Caco-2 (cell line): ENCODE measurements at regions not wholly inside any gene's neighbourhood (a gene's known extent, or its start where the extent isn't known, plus 50 kb on each side); places are given as distances from the start of the nearest gene placed in this dataset.

Source experiments
- BruUV-seq: library from RNA; stranded (reverse); fragments of 400-500 nt; replicated peaks from 2 replicates; lab custom pipeline; 2021; lab: Mats Ljungman, UMichigan
- CTCF ChIA-PET: fragments of 300-600 bp; sonication (Branson Sonifier 250); formaldehyde crosslinking; loops from one replicate; lab custom pipeline; 2022; ENCODE audit warnings: antibody characterized with exemption; lab: Charles Lee
- POLR2A ChIA-PET: fragments of 300-600 bp; sonication (Branson Sonifier 250); formaldehyde crosslinking; loops from one replicate; lab custom pipeline; 2022; ENCODE audit warnings: antibody characterized with exemption; lab: Charles Lee
- DNase-seq, 2 experiments: peaks; one replicate each; pipeline versions ENCODE4 v3.0.0 to v3.0.0-alpha.2; 2020 to 2022
- H3K27me3 ChIP-seq: replicated peaks from 2 replicates; pipeline ENCODE4 v1.6.0; 2011; ENCODE audit warnings: low read length; ENCODE audit not compliant: control insufficient read depth, insufficient read depth
- H3K36me3 ChIP-seq: 2 replicates; pipeline ENCODE4 v1.5.1; 2011; ENCODE audit warnings: low read length; ENCODE audit not compliant: control insufficient read depth, insufficient read depth
- H3K4me1 ChIP-seq: fragments of 250-450 bp; sonication (Bioruptor Pico); 2 replicates; pipeline ENCODE4 v1.5.1; 2020; ENCODE audit warnings: mild to moderate bottlenecking
- H3K4me3 ChIP-seq: 2 replicates; pipeline ENCODE4 v1.5.1; 2011; ENCODE audit warnings: low read depth, mild to moderate bottlenecking, control low read depth, low read length
- H3K9me3 ChIP-seq: fragments of 250-450 bp; sonication (Bioruptor Pico); 2 replicates; pipeline ENCODE4 v1.5.1; 2020; ENCODE audit warnings: mild to moderate bottlenecking, moderate library complexity
- H3K27ac Mint-ChIP-seq: one replicate; pipeline ENCODE4 v1.8.0; 2022; ENCODE audit warnings: mixed read lengths; ENCODE audit not compliant: unreplicated experiment
- H3K27me3 Mint-ChIP-seq: one replicate; pipeline ENCODE4 v1.8.0; 2022; ENCODE audit warnings: mixed read lengths; ENCODE audit not compliant: insufficient read depth, unreplicated experiment
- H3K36me3 Mint-ChIP-seq: one replicate; pipeline ENCODE4 v1.8.0; 2022; ENCODE audit warnings: mild to moderate bottlenecking, mixed read lengths; ENCODE audit not compliant: insufficient read depth, unreplicated experiment
- H3K4me1 Mint-ChIP-seq: one replicate; pipeline ENCODE4 v1.8.0; 2022; ENCODE audit warnings: low read depth, mixed read lengths; ENCODE audit not compliant: unreplicated experiment
- H3K4me3 Mint-ChIP-seq: one replicate; pipeline ENCODE4 v1.8.0; 2022; ENCODE audit warnings: mild to moderate bottlenecking, moderate library complexity, mixed read lengths; ENCODE audit not compliant: unreplicated experiment
- H3K9me3 Mint-ChIP-seq: one replicate; pipeline ENCODE4 v1.8.0; 2022; ENCODE audit warnings: mixed read lengths; ENCODE audit not compliant: unreplicated experiment
- intact Hi-C: fragments of 100-400 bp; cut with micrococcal nuclease; formaldehyde crosslinking; loops from one replicate; pipeline ENCODE4 v1.10.0; 2022; ENCODE audit not compliant: unreplicated experiment
- TF ChIP-seq, protein P1 (sequence below), 2 experiments: fragments of 200-600 bp in 1 of 2; IDR thresholded peaks; 1 replicate in 1 of 2; 2 replicates in 1 of 2; pipeline versions ENCODE4 v1.5.1 to v1.8.0; 2011 to 2022; ENCODE audit warnings: antibody characterized with exemption in 1 of 2, control low read depth in 1 of 2, inconsistent platforms in 1 of 2, low read depth in 1 of 2, low read length in 1 of 2, mild to moderate bottlenecking in 1 of 2, moderate library complexity in 1 of 2; ENCODE audit not compliant: insufficient read depth in 1 of 2, severe bottlenecking in 1 of 2, unreplicated experiment in 1 of 2

DNA sequence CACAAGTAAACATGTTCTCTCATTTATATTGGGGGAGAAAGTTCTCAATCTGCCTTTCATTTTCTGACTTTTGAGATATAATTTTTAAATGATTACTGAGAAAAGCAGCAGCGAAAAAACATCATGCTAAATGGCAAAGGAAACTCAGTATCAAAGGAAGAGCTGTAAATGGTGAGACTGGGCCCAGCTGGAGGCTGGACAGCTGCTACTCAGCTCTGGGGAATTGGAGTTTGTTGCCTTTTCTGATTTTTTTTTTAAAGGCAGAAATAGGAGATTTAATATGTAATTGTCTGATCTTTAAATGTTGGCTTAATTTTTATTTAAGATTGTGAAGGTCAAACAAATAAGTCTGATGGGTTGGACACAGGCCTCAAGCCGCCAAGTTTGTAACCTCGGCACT, 137.1 kb upstream of the TACR1 start:
- Mint-ChIP-seq H3K27me3 (peaks cover 22% of the 10 kb centered on the region), H3K27ac (no peak overlapping the region), H3K36me3 (no peaks in the 10 kb centered on the region), H3K4me1 (no peaks in the 10 kb centered on the region), H3K4me3 (no peak overlapping the region), H3K9me3 (no peaks in the 10 kb centered on the region)
- POLR2A ChIA-PET, result no interaction called here
- Histone ChIP-seq H3K4me3 (no peak overlapping the region), H3K4me1 (no peaks in the 10 kb centered on the region), H3K9me3 (no peaks in the 10 kb centered on the region), H3K36me3 (no peaks in the 10 kb centered on the region), H3K27me3 (no peaks in the 10 kb centered on the region)
- no peak for DNase-seq
- CTCF ChIA-PET, result interaction anchor here (0.7 kb wide), 1 partner anchor 292 kb away, joined by 3 read pairs; no protein-coding TSS in a partner anchor
- TF ChIP-seq, protein P1, sequence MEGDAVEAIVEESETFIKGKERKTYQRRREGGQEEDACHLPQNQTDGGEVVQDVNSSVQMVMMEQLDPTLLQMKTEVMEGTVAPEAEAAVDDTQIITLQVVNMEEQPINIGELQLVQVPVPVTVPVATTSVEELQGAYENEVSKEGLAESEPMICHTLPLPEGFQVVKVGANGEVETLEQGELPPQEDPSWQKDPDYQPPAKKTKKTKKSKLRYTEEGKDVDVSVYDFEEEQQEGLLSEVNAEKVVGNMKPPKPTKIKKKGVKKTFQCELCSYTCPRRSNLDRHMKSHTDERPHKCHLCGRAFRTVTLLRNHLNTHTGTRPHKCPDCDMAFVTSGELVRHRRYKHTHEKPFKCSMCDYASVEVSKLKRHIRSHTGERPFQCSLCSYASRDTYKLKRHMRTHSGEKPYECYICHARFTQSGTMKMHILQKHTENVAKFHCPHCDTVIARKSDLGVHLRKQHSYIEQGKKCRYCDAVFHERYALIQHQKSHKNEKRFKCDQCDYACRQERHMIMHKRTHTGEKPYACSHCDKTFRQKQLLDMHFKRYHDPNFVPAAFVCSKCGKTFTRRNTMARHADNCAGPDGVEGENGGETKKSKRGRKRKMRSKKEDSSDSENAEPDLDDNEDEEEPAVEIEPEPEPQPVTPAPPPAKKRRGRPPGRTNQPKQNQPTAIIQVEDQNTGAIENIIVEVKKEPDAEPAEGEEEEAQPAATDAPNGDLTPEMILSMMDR (IDR thresholded peaks at IDR 0.05; ENCODE audit: insufficient read depth in 1 of 2, low read depth in 1 of 2, low read length in 1 of 2, severe bottlenecking in 1 of 2, unreplicated experiment in 1 of 2), result no peak
- no TSS peak for BruUV-seq
- intact Hi-C loops, result no loop called here

- H3K4me3 ChIP-seq, result no peak overlapping the region
- H3K9me3 ChIP-seq, result no peaks in the 10 kb centered on the region
- H3K36me3 Mint-ChIP-seq, result no peaks in the 10 kb centered on the region
- no peaks in the 10 kb centered on the region for H3K27me3 ChIP-seq
- H3K27me3 Mint-ChIP-seq, result peaks cover 12% of the 10 kb centered on the region
- DNase-seq, result no peak
- H3K4me3 Mint-ChIP-seq, result no peak overlapping the region
- no peaks in the 10 kb centered on the region for H3K9me3 Mint-ChIP-seq
- ChIA-PET CTCF (no interaction called here), POLR2A (no interaction called here)
- H3K4me1 Mint-ChIP-seq, result no peaks in the 10 kb centered on the region
- TF ChIP-seq, protein P1 (IDR thresholded peaks at IDR 0.05; ENCODE audit: insufficient read depth in 1 of 2, low read depth in 1 of 2, low read length in 1 of 2, severe bottlenecking in 1 of 2, unreplicated experiment in 1 of 2), result no peak
- no peaks in the 10 kb centered on the region for H3K36me3 ChIP-seq
- intact Hi-C loops, result no loop called here
- no peaks in the 10 kb centered on the region for H3K4me1 ChIP-seq
- no TSS peak for BruUV-seq
- H3K27ac Mint-ChIP-seq, result no peak overlapping the region
Observed at GRCh38 chr2:75334076-75334475, 134.8 kb upstream of the TACR1 start.

DNA sequence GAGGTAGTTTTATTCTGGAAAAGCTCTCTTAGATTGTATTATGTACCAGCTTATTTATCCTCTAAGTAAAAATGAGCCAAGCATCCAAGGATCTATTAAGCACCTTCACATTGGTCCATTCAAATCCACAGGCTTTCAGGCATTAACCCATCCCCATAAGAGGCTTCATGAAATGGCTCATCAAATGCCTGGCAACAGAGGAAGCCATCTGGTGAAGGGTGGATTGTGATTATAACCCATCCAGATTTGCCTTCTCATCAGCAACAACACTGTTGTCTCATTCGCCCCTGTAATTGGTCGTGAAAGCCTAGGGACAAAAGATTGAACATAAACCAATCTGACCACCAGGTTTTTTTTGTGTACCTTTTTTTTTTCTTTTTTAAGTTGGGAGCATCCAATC, 134.3 kb upstream of the TACR1 start:
- Mint-ChIP-seq H3K27me3 (peaks cover 15% of the 10 kb centered on the region), H3K9me3 (no peaks in the 10 kb centered on the region), H3K36me3 (no peaks in the 10 kb centered on the region), H3K27ac (no peak overlapping the region), H3K4me1 (no peaks in the 10 kb centered on the region), H3K4me3 (no peak overlapping the region)
- DNase-seq, result no peak
- intact Hi-C loops, result no loop called here
- Histone ChIP-seq H3K36me3 (no peaks in the 10 kb centered on the region), H3K27me3 (no peaks in the 10 kb centered on the region), H3K4me1 (no peaks in the 10 kb centered on the region), H3K4me3 (no peak overlapping the region), H3K9me3 (no peaks in the 10 kb centered on the region)
- BruUV-seq, result no TSS peak
- TF ChIP-seq, protein P1 (IDR thresholded peaks at IDR 0.05; ENCODE audit: insufficient read depth in 1 of 2, low read depth in 1 of 2, low read length in 1 of 2, severe bottlenecking in 1 of 2, unreplicated experiment in 1 of 2), result no peak
- ChIA-PET CTCF (no interaction called here), POLR2A (no interaction called here)
